ENCODE measurements at regions not wholly inside any gene's neighbourhood (a gene's known extent, or its start where the extent isn't known, plus 50 kb on each side); places are given as distances from the start of the nearest gene placed in this dataset.

GRCh38 chr4:8790749-8791148, 80.9 kb downstream of the HMX1 start:
- TF ChIP-seq CTCF (IDR thresholded peaks at IDR 0.05) = no peak
- TF ChIP-seq POLR2A (IDR thresholded peaks at IDR 0.05) = no peak
- no peak for TF ChIP-seq EP300 (IDR thresholded peaks at IDR 0.05)

All from tibial nerve (tissue), 4 donors.